ENCODE measurements at regions not wholly inside any gene's neighbourhood (a gene's known extent, or its start where the extent isn't known, plus 50 kb on each side); places are given as distances from the start of the nearest gene placed in this dataset.

- H2BK20ac ChIP-seq (ENCODE audit: low read length), result no peak overlapping the region
- no peaks in the 10 kb centered on the region for H4K20me1 ChIP-seq (replicated peaks in 1 of 2; ENCODE audit: control insufficient read depth in 1 of 2, insufficient read depth in 2 of 2, low read length in 2 of 2)
- no peak overlapping the region for H2BK15ac ChIP-seq (ENCODE audit: low read length)
- no peak for DNase-seq (ENCODE audit: low read depth in 1 of 2, low spot score in 2 of 2)
- no peak for FAIRE-seq
- no peak overlapping the region for H3K23ac ChIP-seq (ENCODE audit: insufficient read length)
- H4K8ac ChIP-seq (ENCODE audit: extremely low read depth, insufficient read depth, low read length), result no peak overlapping the region
- H3K4me2 ChIP-seq (ENCODE audit: insufficient read depth in 1 of 2, low read depth in 2 of 2, low read length in 2 of 2), result no peak overlapping the region
- H3K79me1 ChIP-seq (ENCODE audit: low read depth, low read length), result no peaks in the 10 kb centered on the region
- no peak overlapping the region for H3K27ac ChIP-seq (ENCODE audit: low read depth, low read length)
- 83% methylated on average over 1 of the region's 1 CpG; no CpG with 5 or more reads in 1 of the 2 experiments for WGBS, 2 experiments (ENCODE audit: extremely low coverage in 1 of 2, insufficient coverage in 1 of 2, insufficient read length in 1 of 2, insufficient replicate concordance in 2 of 2, low coverage in 1 of 2, low lambda C conversion rate in 2 of 2, missing lambda C conversion rate in 1 of 2)
- no peak overlapping the region for H2BK120ac ChIP-seq (replicated peaks; ENCODE audit: low read depth, low read length)
- no peaks in the 10 kb centered on the region for H3K9me3 ChIP-seq (ENCODE audit: insufficient read depth in 2 of 2, low read depth in 1 of 2, low read length in 1 of 2)
- H2BK5ac ChIP-seq (ENCODE audit: low read depth, low read length), result no peak overlapping the region
- H3K4me3 ChIP-seq (ENCODE audit: extremely low read depth in 1 of 4, insufficient read depth in 2 of 4, low read depth in 3 of 4, low read length in 4 of 4), result no peak overlapping the region
- no peak overlapping the region for H3K4ac ChIP-seq (replicated peaks; ENCODE audit: insufficient read length, low read depth, low read length)
- TF ChIP-seq HDAC6 (IDR thresholded peaks at IDR 0.05; ENCODE audit: low read depth, low read length) (no peak), POLR2AphosphoS5 (IDR thresholded peaks at IDR 0.05; ENCODE audit: low read depth, low read length) (no peak), BACH1 (IDR thresholded peaks at IDR 0.05; ENCODE audit: low read length) (no peak), ZNF274 (IDR thresholded peaks at IDR 0.05; ENCODE audit: borderline replicate concordance, extremely low read depth, low read length) (no peak), TAF7 (optimal IDR thresholded peaks at IDR 0.05; ENCODE audit: borderline replicate concordance, low read depth, low read length) (no peak)
- no peaks in the 10 kb centered on the region; the same call in 1 of the 2 replicates for H3K23me2 ChIP-seq (ENCODE audit: low read depth, low read length)
- POLR2A ChIA-PET (ENCODE audit: partially characterized antibody), result interaction anchor here (0.6 kb wide), 1 partner anchor 10 kb away, joined by 3 read pairs; no protein-coding TSS in a partner anchor
- no peak overlapping the region for H3K14ac ChIP-seq (ENCODE audit: insufficient read length)
- H4K5ac ChIP-seq (ENCODE audit: insufficient read length, low read depth, low read length), result no peak overlapping the region
- peaks cover 0 to 1% (median 0%) of the 10 kb centered on the region in 4 experiments; a peak in 1 of 7 replicates for H3K4me1 ChIP-seq (replicated peaks in 1 of 4; ENCODE audit: control insufficient read depth in 3 of 4, insufficient read depth in 4 of 4, low read length in 3 of 4)
- H2AK5ac ChIP-seq (ENCODE audit: low read depth, low read length), result no peak overlapping the region
- CTCF ChIA-PET (ENCODE audit: partially characterized antibody), result interaction anchor here (0.9 kb wide), 1 partner anchor 21 kb away, joined by 3 read pairs; no protein-coding TSS in a partner anchor
- no peaks in the 10 kb centered on the region for H3K79me2 ChIP-seq (ENCODE audit: control insufficient read depth in 1 of 2, insufficient read depth in 2 of 2, low read length in 2 of 2)
- H3K27me3 ChIP-seq (replicated peaks in 1 of 4; ENCODE audit: control insufficient read depth in 3 of 4, extremely low read depth in 1 of 4, insufficient read depth in 3 of 4, low read length in 3 of 4), result no peaks in the 10 kb centered on the region
- H2BK12ac ChIP-seq (ENCODE audit: low read depth, low read length), result no peak overlapping the region
- H3K36me3 ChIP-seq (ENCODE audit: control insufficient read depth in 2 of 4, insufficient read depth in 4 of 4, low read length in 3 of 4), result no peaks in the 10 kb centered on the region; a peak in 1 of 8 replicates
- no peak overlapping the region for H3K56ac ChIP-seq (replicated peaks; ENCODE audit: insufficient read length, low read depth, low read length)
- no peak overlapping the region for H3K9ac ChIP-seq (replicated peaks in 1 of 4; ENCODE audit: extremely low read depth in 1 of 4, low read depth in 3 of 4, low read length in 3 of 4)
- H4K91ac ChIP-seq (replicated peaks; ENCODE audit: insufficient read length, low read length), result no peak overlapping the region
- no peak overlapping the region for H2AFZ ChIP-seq (ENCODE audit: low read length)
- no peak overlapping the region for H3K18ac ChIP-seq (ENCODE audit: extremely low read depth, low read length)
These were observed 194.2 kb upstream of the ARG1 start for GRCh38 chr6:131378874-131379273.
